Anterior cingulate cortex (tissue), 58 donors: ENCODE measurements at regions not wholly inside any gene's neighbourhood (a gene's known extent, or its start where the extent isn't known, plus 50 kb on each side); places are given as distances from the start of the nearest gene placed in this dataset.

Experiments
- DNase-seq, 58 donors: peaks; one replicate each; lab custom pipeline; 2025; lab: John Stamatoyannopoulos, UW

GRCh38 chr10:101295261-101295660, 58.7 kb upstream of the BTRC start:
- DNase-seq: peak in 15 of 58 donors; percentile 8 to 47 (median 25)

GRCh38 chr10:101297901-101298486, 56.0 kb upstream of the BTRC start:
- DNase-seq: peak in 38 of 58 donors; percentile 2 to 64 (median 26)

- no peak for DNase-seq
Observed at GRCh38 chr10:101299211-101299610, 54.8 kb upstream of the BTRC start.

GRCh38 chr10:101301111-101301731, 52.7 kb upstream of the BTRC start:
- peak in 3 of 58 donors; percentile 6 to 13 (median 13) for DNase-seq

GRCh38 chr10:101303087-101303703, 50.8 kb upstream of the BTRC start:
- peak in 4 of 58 donors; percentile 7 to 28 (median 16) for DNase-seq
